Bronchial epithelial cell (primary cell): ENCODE measurements at regions not wholly inside any gene's neighbourhood (a gene's known extent, or its start where the extent isn't known, plus 50 kb on each side); places are given as distances from the start of the nearest gene placed in this dataset.

Experiments used
- DNase-seq: peaks from one replicate; pipeline ENCODE4 v3.0.0-alpha.2; 2010; ENCODE audit warnings: low read depth
- FAIRE-seq: peaks from 2 replicates; lab custom pipeline; 2011; peaks lifted over from hg19 to GRCh38; lab: Jason Lieb, UNC
- H3K27me3 ChIP-seq: 2 replicates; pipeline ENCODE4 v1.5.1; 2011; ENCODE audit warnings: low read length; ENCODE audit not compliant: control insufficient read depth, insufficient read depth
- H3K36me3 ChIP-seq: 2 replicates; pipeline ENCODE4 v1.5.1; 2011; ENCODE audit warnings: low read length; ENCODE audit not compliant: control insufficient read depth, insufficient read depth
- H3K4me3 ChIP-seq: 2 replicates; pipeline ENCODE4 v1.5.1; 2011; ENCODE audit warnings: mild to moderate bottlenecking, low read depth, low read length, control low read depth
- TF ChIP-seq, protein P1 (sequence below): IDR thresholded peaks from 2 replicates; pipeline ENCODE4 v1.5.1; 2011; ENCODE audit warnings: mild to moderate bottlenecking, moderate library complexity, low read length, control low read depth, inconsistent platforms; ENCODE audit not compliant: insufficient read depth, severe bottlenecking

- Histone ChIP-seq H3K27me3 (no peaks in the 10 kb centered on the region), H3K4me3 (no peak overlapping the region), H3K36me3 (no peaks in the 10 kb centered on the region)
- TF ChIP-seq, protein P1, sequence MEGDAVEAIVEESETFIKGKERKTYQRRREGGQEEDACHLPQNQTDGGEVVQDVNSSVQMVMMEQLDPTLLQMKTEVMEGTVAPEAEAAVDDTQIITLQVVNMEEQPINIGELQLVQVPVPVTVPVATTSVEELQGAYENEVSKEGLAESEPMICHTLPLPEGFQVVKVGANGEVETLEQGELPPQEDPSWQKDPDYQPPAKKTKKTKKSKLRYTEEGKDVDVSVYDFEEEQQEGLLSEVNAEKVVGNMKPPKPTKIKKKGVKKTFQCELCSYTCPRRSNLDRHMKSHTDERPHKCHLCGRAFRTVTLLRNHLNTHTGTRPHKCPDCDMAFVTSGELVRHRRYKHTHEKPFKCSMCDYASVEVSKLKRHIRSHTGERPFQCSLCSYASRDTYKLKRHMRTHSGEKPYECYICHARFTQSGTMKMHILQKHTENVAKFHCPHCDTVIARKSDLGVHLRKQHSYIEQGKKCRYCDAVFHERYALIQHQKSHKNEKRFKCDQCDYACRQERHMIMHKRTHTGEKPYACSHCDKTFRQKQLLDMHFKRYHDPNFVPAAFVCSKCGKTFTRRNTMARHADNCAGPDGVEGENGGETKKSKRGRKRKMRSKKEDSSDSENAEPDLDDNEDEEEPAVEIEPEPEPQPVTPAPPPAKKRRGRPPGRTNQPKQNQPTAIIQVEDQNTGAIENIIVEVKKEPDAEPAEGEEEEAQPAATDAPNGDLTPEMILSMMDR: no peak
- FAIRE-seq (peak; percentile 79), DNase-seq (no peak)
Measured at GRCh38 chr18:47746615-47747014, 183.8 kb downstream of the SMAD2 start.

DNA sequence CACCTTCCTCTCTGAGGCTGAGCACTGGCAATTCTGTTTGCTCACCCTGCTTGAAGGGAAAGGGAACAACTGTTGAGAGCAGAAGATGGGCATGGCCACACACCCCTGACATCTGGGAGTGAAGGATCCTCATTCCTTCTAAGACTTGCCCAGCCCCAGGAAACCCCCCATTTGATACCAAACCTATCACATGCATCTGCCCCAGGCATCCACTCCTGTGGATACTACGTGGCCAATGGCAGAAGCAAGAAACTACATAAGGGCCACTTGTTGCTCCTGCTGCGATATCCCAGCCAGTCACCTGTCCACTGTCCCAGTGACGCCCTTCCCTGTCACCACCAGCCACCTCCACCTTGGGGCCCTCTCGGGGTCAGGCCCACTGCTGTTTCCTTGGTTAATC, 185.2 kb downstream of the SMAD2 start:
- TF ChIP-seq, protein P1: no peak
- H3K4me3 ChIP-seq: no peak overlapping the region
- H3K27me3 ChIP-seq: no peaks in the 10 kb centered on the region
- no peak for DNase-seq
- FAIRE-seq: no peak
- H3K36me3 ChIP-seq: no peaks in the 10 kb centered on the region

DNA sequence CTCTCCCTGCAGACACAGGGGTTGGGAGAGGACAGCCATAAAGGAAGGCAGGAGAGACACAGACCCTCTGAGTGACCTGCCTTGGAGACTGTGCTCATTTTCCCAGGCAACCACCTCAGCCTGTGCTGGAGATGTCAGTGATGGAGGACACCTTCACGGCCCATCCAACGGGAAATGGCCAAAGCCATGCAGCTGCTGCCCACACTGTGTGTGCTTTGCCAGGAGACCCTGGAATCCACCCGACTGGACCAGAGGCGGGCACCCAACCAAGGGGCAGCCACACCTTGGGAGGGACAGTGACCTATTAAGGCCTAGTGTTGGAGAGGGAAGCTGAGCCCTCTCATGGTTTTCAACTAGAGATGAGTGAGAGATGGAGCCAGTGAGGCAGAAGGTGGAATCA, 192.5 kb downstream of the SMAD2 start:
- TF ChIP-seq, protein P1: no peak
- no peaks in the 10 kb centered on the region for H3K36me3 ChIP-seq
- DNase-seq (no peak), FAIRE-seq (no peak)
- peaks cover 2% of the 10 kb centered on the region for H3K27me3 ChIP-seq
- H3K4me3 ChIP-seq: no peak overlapping the region

GRCh38 chr18:47737198-47737830, 193.1 kb downstream of the SMAD2 start:
- TF ChIP-seq, protein P1: no peak
- DNase-seq (no peak), FAIRE-seq (no peak)
- Histone ChIP-seq H3K36me3 (no peaks in the 10 kb centered on the region), H3K4me3 (no peak overlapping the region), H3K27me3 (peaks cover 2% of the 10 kb centered on the region)

DNA sequence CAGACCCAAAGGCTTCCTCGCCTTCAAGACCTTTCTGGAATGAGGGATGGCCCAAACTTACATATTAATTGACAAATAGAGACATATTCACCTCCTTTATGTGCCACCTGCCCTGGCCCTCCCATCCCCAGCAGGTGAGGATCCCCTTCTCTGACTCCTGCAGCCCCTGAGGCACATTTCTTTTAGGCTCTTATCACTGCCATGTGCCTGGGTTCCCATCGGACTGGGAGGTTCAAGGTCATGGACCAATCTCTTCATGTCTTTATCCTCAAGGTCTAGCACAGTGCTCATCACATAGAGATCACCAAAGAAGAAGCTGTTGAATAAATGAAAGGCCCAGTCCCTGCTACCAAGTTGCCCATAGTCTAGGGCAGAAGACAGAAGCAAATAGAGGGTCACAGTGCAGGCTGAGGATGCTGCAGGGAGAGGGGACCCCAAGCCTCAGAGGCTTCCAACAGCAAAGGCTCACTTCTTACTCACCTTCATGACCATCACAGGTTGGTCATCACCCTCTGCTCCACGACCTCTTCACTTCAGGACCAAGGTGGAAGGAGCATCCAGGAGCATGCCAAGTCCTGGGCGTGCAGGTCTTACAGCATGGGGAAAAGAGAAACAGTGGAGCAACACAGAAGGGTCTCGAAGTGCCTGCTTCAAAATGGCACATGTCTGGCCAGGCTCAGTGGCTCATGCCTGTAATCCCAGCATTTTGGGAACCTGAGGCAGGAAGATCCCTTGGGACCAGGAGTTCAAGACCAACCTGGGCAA, 193.9 kb downstream of the SMAD2 start:
- H3K27me3 ChIP-seq: peaks cover 2% of the 10 kb centered on the region
- H3K36me3 ChIP-seq: no peaks in the 10 kb centered on the region
- FAIRE-seq (no peak), DNase-seq (no peak)
- TF ChIP-seq, protein P1: no peak
- no peak overlapping the region for H3K4me3 ChIP-seq
